ENCODE measurements at regions not wholly inside any gene's neighbourhood (a gene's known extent, or its start where the extent isn't known, plus 50 kb on each side); places are given as distances from the start of the nearest gene placed in this dataset.
"Not testable (repeated sequence)": the region's sequence is repeated elsewhere in the genome, so short reads cannot be mapped to it uniquely, and the experiment has no call there.

GRCh38 chr5:12870872-12871539 lies 966.8 kb upstream of the CTNND2 start:
- DNase-seq (no peak), ATAC-seq (ENCODE audit: low read depth in 2 of 2) (no peak)
- Histone ChIP-seq H3K9me3 (ENCODE audit: control insufficient read depth in 2 of 2, low read length in 2 of 2) (no peaks in the 10 kb centered on the region), H3K36me3 (ENCODE audit: control insufficient read depth, insufficient read depth, low read length) (no peaks in the 10 kb centered on the region), H3K27ac (ENCODE audit: insufficient read depth, low read length, poor library complexity, severe bottlenecking) (no peak overlapping the region), H3K4me1 (ENCODE audit: control insufficient read depth, insufficient read depth, low read length, poor library complexity, severe bottlenecking) (no peaks in the 10 kb centered on the region), H3K4me3 (ENCODE audit: low read depth, low read length) (no peak overlapping the region), H3K27me3 (ENCODE audit: control insufficient read depth, insufficient read depth, low read length) (no peaks in the 10 kb centered on the region)
- Mint-ChIP-seq H3K4me3 (no peak overlapping the region), H3K9me3 (peaks cover 1 to 32% (median 9%) of the 10 kb centered on the region in 7 donors), H3K4me1 (no peaks in the 10 kb centered on the region), H3K27me3 (no peaks in the 10 kb centered on the region), H3K27ac (no peak overlapping the region), H3K36me3 (no peaks in the 10 kb centered on the region)

GRCh38 chr5:12865529-12865928 lies 961.3 kb upstream of the CTNND2 start:
- ATAC-seq (ENCODE audit: low read depth in 2 of 2) (no peak), DNase-seq (no peak)
- Histone ChIP-seq H3K4me1 (ENCODE audit: control insufficient read depth, insufficient read depth, low read length, poor library complexity, severe bottlenecking) (no peaks in the 10 kb centered on the region), H3K9me3 (ENCODE audit: control insufficient read depth in 2 of 2, low read length in 2 of 2) (no peaks in the 10 kb centered on the region), H3K4me3 (ENCODE audit: low read depth, low read length) (no peak overlapping the region), H3K36me3 (ENCODE audit: control insufficient read depth, insufficient read depth, low read length) (no peaks in the 10 kb centered on the region), H3K27ac (ENCODE audit: insufficient read depth, low read length, poor library complexity, severe bottlenecking) (no peak overlapping the region), H3K27me3 (ENCODE audit: control insufficient read depth, insufficient read depth, low read length) (no peaks in the 10 kb centered on the region)
- peaks cover 2 to 21% (median 10%) of the 10 kb centered on the region in 7 donors for H3K9me3 Mint-ChIP-seq
- no peaks in the 10 kb centered on the region for H3K36me3 Mint-ChIP-seq
- no peaks in the 10 kb centered on the region for H3K27me3 Mint-ChIP-seq
- no peaks in the 10 kb centered on the region for H3K4me1 Mint-ChIP-seq
- no peak overlapping the region for H3K27ac Mint-ChIP-seq
- no peak overlapping the region for H3K4me3 Mint-ChIP-seq

DNA sequence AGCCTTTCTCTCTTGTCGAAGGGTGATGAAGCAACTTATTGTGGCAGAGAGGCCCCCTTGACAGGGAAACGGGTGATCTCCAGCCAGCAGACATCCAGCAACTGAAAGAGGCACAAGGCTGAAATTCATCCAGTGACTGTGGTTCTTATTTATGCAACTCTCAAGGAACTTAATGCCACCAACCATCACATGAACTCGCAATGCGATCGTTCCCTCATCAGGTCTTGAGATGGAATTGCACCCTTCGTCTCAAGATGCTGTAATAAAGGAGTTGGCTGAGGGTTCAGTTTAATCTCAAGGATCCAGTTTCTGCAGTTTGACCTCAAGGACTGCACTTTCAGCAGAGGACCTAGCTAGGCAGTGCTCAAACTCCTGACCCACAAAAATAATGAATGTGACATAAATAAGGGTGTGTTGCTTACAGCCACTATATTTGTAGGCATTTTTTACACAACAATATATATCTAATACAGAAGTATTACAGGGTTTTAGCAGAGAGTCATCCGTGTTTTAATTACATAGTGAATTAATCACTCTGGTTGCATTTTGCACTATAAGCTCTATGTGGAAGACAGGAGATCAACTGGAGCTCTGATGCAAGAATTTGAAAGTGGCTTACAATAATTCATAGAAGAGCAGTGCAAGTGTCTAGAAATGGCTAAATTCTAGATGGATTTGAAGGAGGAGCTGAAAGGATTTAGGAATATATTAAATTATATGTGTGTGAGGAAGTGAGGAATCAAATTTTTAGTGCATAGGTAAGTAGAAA lies 957.8 kb upstream of the CTNND2 start:
- Histone ChIP-seq H3K9me3 (ENCODE audit: control insufficient read depth in 2 of 2, low read length in 2 of 2) (peaks cover 0 to 5% of the 10 kb centered on the region in 2 experiments), H3K36me3 (ENCODE audit: control insufficient read depth, insufficient read depth, low read length) (no peaks in the 10 kb centered on the region), H3K4me3 (ENCODE audit: low read depth, low read length) (no peak overlapping the region), H3K27me3 (ENCODE audit: control insufficient read depth, insufficient read depth, low read length) (no peaks in the 10 kb centered on the region), H3K4me1 (ENCODE audit: control insufficient read depth, insufficient read depth, low read length, poor library complexity, severe bottlenecking) (no peaks in the 10 kb centered on the region), H3K27ac (ENCODE audit: insufficient read depth, low read length, poor library complexity, severe bottlenecking) (no peak overlapping the region)
- DNase-seq = no peak
- H3K9me3 Mint-ChIP-seq = peaks cover 4 to 19% (median 11%) of the 10 kb centered on the region in 7 donors
- no peaks in the 10 kb centered on the region for H3K27me3 Mint-ChIP-seq
- no peak overlapping the region for H3K27ac Mint-ChIP-seq
- H3K4me3 Mint-ChIP-seq = no peak overlapping the region
- no peak for ATAC-seq (ENCODE audit: low read depth in 2 of 2)
- no peaks in the 10 kb centered on the region for H3K36me3 Mint-ChIP-seq
- no peaks in the 10 kb centered on the region for H3K4me1 Mint-ChIP-seq

GRCh38 chr5:12856105-12856504 lies 951.9 kb upstream of the CTNND2 start:
- not testable (repeated sequence) for H3K36me3 Mint-ChIP-seq; ATAC-seq (ENCODE audit: low read depth in 2 of 2); H3K27me3 Mint-ChIP-seq; H3K27ac Mint-ChIP-seq; H3K27ac ChIP-seq (ENCODE audit: insufficient read depth, low read length, poor library complexity, severe bottlenecking); H3K36me3 ChIP-seq (ENCODE audit: control insufficient read depth, insufficient read depth, low read length); H3K4me3 ChIP-seq (ENCODE audit: low read depth, low read length); DNase-seq; H3K9me3 ChIP-seq (ENCODE audit: control insufficient read depth in 2 of 2, low read length in 2 of 2); H3K4me1 ChIP-seq (ENCODE audit: control insufficient read depth, insufficient read depth, low read length, poor library complexity, severe bottlenecking); H3K4me1 Mint-ChIP-seq; H3K4me3 Mint-ChIP-seq; H3K27me3 ChIP-seq (ENCODE audit: control insufficient read depth, insufficient read depth, low read length)
- H3K9me3 Mint-ChIP-seq = peaks cover 5 to 31% (median 17%) of the 10 kb centered on the region in 7 donors

DNA sequence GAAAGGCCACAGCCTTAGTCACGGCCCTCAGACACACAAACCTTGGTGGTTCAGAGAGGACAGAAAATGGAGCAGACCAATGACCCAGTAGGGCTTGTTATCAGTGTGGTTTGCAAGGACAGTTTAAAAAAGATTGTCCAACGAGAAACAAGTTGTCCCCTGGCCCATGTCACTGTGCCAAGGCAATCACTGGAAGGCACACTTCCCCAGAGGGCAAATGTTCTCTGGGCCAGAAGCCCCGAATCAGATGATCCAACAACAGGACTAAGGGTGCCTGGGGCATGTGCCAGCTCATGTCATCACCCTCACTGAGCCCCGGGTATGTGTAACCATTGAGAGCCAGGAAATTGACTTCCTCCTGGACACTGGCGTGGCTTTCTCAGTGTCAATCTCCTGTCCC lies 950.1 kb upstream of the CTNND2 start:
- peaks cover 5 to 26% (median 18%) of the 10 kb centered on the region in 7 donors for H3K9me3 Mint-ChIP-seq
- no peaks in the 10 kb centered on the region for H3K27me3 Mint-ChIP-seq
- H3K9me3 ChIP-seq (ENCODE audit: control insufficient read depth in 2 of 2, low read length in 2 of 2) = peaks cover 3 to 8% of the 10 kb centered on the region in 2 experiments
- no peaks in the 10 kb centered on the region for H3K27me3 ChIP-seq (ENCODE audit: control insufficient read depth, insufficient read depth, low read length)
- no peaks in the 10 kb centered on the region for H3K36me3 ChIP-seq (ENCODE audit: control insufficient read depth, insufficient read depth, low read length)
- no peaks in the 10 kb centered on the region for H3K4me1 ChIP-seq (ENCODE audit: control insufficient read depth, insufficient read depth, low read length, poor library complexity, severe bottlenecking)
- no peaks in the 10 kb centered on the region for H3K36me3 Mint-ChIP-seq
- no peak for DNase-seq
- H3K4me3 Mint-ChIP-seq = no peak overlapping the region
- no peak overlapping the region for H3K27ac Mint-ChIP-seq
- no peak overlapping the region for H3K4me3 ChIP-seq (ENCODE audit: low read depth, low read length)
- H3K4me1 Mint-ChIP-seq = no peaks in the 10 kb centered on the region
- no peak overlapping the region for H3K27ac ChIP-seq (ENCODE audit: insufficient read depth, low read length, poor library complexity, severe bottlenecking)
- ATAC-seq (ENCODE audit: low read depth in 2 of 2) = no peak

DNA sequence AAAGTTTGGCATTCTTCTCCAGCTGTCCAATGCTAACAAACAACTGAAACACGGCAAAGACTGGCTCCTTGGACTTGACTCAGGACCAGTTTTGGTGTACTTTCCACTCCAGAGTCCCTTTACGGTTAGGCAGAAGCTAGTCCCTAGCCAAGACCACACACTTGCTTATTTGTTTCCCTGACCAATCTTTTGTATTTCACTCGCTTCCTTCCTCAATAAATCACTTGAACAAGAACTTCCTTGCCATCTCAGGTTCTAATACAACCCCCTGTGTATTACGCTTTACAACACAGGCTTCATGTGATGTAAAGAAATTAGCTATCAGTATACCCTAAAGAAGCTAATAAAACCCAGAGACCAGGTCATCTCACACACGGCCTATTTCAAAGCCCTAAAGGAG lies 947.5 kb upstream of the CTNND2 start:
- Mint-ChIP-seq H3K4me1 (no peaks in the 10 kb centered on the region), H3K9me3 (peaks cover 0 to 24% (median 17%) of the 10 kb centered on the region in 7 donors), H3K27ac (no peak overlapping the region), H3K4me3 (no peak overlapping the region), H3K36me3 (no peaks in the 10 kb centered on the region), H3K27me3 (no peaks in the 10 kb centered on the region)
- Histone ChIP-seq H3K27ac (ENCODE audit: insufficient read depth, low read length, poor library complexity, severe bottlenecking) (no peak overlapping the region), H3K36me3 (ENCODE audit: control insufficient read depth, insufficient read depth, low read length) (no peaks in the 10 kb centered on the region), H3K9me3 (ENCODE audit: control insufficient read depth in 2 of 2, low read length in 2 of 2) (peaks cover 3% of the 10 kb centered on the region in 2 experiments), H3K4me1 (ENCODE audit: control insufficient read depth, insufficient read depth, low read length, poor library complexity, severe bottlenecking) (no peaks in the 10 kb centered on the region), H3K4me3 (ENCODE audit: low read depth, low read length) (no peak overlapping the region), H3K27me3 (ENCODE audit: control insufficient read depth, insufficient read depth, low read length) (no peaks in the 10 kb centered on the region)
- ATAC-seq (ENCODE audit: low read depth in 2 of 2) (no peak), DNase-seq (no peak)

DNA sequence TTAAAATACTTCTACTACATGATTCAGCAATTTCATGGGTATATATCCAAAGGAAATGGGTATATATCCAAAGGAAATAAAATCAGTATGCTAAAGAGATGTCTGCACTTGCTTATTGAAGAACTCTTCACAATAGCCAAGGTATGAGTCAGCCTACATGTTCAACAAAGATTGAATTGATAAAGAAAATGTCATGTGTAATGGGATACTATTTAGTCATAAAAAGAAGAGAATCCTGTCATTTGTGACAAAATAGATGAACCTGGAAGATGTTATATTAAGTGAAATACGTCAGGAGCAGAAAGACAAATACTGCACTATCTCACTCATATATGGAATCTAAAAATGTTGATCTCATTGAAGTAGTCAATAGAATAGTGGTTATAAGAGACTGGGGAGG lies 944.5 kb upstream of the CTNND2 start:
- DNase-seq = no peak
- Histone ChIP-seq H3K9me3 (ENCODE audit: control insufficient read depth in 2 of 2, low read length in 2 of 2) (peaks cover 3 to 10% of the 10 kb centered on the region in 2 experiments), H3K36me3 (ENCODE audit: control insufficient read depth, insufficient read depth, low read length) (no peaks in the 10 kb centered on the region), H3K4me1 (ENCODE audit: control insufficient read depth, insufficient read depth, low read length, poor library complexity, severe bottlenecking) (no peaks in the 10 kb centered on the region), H3K4me3 (ENCODE audit: low read depth, low read length) (no peak overlapping the region), H3K27ac (ENCODE audit: insufficient read depth, low read length, poor library complexity, severe bottlenecking) (no peak overlapping the region), H3K27me3 (ENCODE audit: control insufficient read depth, insufficient read depth, low read length) (no peaks in the 10 kb centered on the region)
- H3K36me3 Mint-ChIP-seq = no peaks in the 10 kb centered on the region
- no peak for ATAC-seq (ENCODE audit: low read depth in 2 of 2)
- H3K9me3 Mint-ChIP-seq = peaks cover 0 to 13% (median 11%) of the 10 kb centered on the region in 7 donors
- no peak overlapping the region for H3K4me3 Mint-ChIP-seq
- no peaks in the 10 kb centered on the region for H3K4me1 Mint-ChIP-seq
- no peak overlapping the region for H3K27ac Mint-ChIP-seq
- H3K27me3 Mint-ChIP-seq = no peaks in the 10 kb centered on the region
